HL-60 (cell line): ENCODE measurements at regions not wholly inside any gene's neighbourhood (a gene's known extent, or its start where the extent isn't known, plus 50 kb on each side); places are given as distances from the start of the nearest gene placed in this dataset.

Source experiments
- DNase-seq, 2 experiments: peaks; one replicate each; pipeline ENCODE4 v3.0.0-alpha.2; 2010 to 2020; ENCODE audit warnings: low read depth in 1 of 2, low spot score in 1 of 2
- H3K27ac ChIP-seq: fragments of 250-450 bp; sonication (Bioruptor Pico); replicated peaks from 2 replicates; pipeline ENCODE4 v1.5.1; 2020; ENCODE audit warnings: mild to moderate bottlenecking, moderate library complexity
- H3K27me3 ChIP-seq: fragments of 250-450 bp; sonication (Bioruptor Pico); 2 replicates; pipeline ENCODE4 v1.5.1; 2021; ENCODE audit warnings: mild to moderate bottlenecking, moderate library complexity; ENCODE audit not compliant: insufficient read depth, poor library complexity, severe bottlenecking
- H3K4me3 ChIP-seq: replicated peaks from 2 replicates; pipeline ENCODE4 v1.5.1; 2011; ENCODE audit warnings: mild to moderate bottlenecking, control low read depth, low read length; ENCODE audit not compliant: insufficient read depth
- GABPA ChIP-seq: IDR thresholded peaks from 2 replicates; pipeline ENCODE4 v1.6.1; 2012; ENCODE audit warnings: low read depth
- POLR2AphosphoS5 ChIP-seq: IDR thresholded peaks from 2 replicates; pipeline ENCODE4 v1.6.1; 2012; ENCODE audit warnings: low read depth
- SPI1 ChIP-seq: IDR thresholded peaks from 2 replicates; pipeline ENCODE4 v1.6.1; 2012; ENCODE audit warnings: low read depth, mild to moderate bottlenecking, borderline replicate concordance
- TF ChIP-seq, protein P1 (sequence below): IDR thresholded peaks from 2 replicates; pipeline ENCODE4 v1.6.1; 2012; ENCODE audit warnings: low read depth; ENCODE audit not compliant: insufficient replicate concordance
- TF ChIP-seq, protein P2 (sequence below): IDR thresholded peaks from one replicate; pipeline ENCODE4 v1.5.1; 2011; ENCODE audit warnings: low read length, control low read depth, inconsistent platforms; ENCODE audit not compliant: insufficient read depth

DNA sequence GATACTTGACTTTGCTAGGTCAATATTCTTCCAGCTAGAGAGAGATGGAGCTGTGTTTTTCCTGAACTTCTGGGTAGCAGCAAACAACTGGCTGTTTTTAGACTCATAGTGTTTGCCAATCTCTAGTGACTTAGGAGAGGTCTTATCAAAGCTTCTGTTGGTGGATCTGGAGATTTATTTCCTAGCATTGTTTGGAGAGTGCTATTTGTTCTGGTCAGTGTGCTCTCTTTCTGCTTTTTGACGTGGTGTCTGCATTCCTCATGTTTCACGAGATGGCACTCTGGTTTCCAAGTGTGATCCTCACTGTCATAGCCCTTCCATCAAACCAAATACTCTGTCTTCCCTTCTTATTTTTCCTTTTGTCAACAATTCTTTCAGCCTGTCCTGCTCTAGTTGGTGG lies 88.6 kb upstream of the DAZL start:
- TF ChIP-seq POLR2AphosphoS5 (no peak), GABPA (no peak), SPI1 (no peak)
- TF ChIP-seq, protein P1, sequence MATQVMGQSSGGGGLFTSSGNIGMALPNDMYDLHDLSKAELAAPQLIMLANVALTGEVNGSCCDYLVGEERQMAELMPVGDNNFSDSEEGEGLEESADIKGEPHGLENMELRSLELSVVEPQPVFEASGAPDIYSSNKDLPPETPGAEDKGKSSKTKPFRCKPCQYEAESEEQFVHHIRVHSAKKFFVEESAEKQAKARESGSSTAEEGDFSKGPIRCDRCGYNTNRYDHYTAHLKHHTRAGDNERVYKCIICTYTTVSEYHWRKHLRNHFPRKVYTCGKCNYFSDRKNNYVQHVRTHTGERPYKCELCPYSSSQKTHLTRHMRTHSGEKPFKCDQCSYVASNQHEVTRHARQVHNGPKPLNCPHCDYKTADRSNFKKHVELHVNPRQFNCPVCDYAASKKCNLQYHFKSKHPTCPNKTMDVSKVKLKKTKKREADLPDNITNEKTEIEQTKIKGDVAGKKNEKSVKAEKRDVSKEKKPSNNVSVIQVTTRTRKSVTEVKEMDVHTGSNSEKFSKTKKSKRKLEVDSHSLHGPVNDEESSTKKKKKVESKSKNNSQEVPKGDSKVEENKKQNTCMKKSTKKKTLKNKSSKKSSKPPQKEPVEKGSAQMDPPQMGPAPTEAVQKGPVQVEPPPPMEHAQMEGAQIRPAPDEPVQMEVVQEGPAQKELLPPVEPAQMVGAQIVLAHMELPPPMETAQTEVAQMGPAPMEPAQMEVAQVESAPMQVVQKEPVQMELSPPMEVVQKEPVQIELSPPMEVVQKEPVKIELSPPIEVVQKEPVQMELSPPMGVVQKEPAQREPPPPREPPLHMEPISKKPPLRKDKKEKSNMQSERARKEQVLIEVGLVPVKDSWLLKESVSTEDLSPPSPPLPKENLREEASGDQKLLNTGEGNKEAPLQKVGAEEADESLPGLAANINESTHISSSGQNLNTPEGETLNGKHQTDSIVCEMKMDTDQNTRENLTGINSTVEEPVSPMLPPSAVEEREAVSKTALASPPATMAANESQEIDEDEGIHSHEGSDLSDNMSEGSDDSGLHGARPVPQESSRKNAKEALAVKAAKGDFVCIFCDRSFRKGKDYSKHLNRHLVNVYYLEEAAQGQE: no peak
- TF ChIP-seq, protein P2, sequence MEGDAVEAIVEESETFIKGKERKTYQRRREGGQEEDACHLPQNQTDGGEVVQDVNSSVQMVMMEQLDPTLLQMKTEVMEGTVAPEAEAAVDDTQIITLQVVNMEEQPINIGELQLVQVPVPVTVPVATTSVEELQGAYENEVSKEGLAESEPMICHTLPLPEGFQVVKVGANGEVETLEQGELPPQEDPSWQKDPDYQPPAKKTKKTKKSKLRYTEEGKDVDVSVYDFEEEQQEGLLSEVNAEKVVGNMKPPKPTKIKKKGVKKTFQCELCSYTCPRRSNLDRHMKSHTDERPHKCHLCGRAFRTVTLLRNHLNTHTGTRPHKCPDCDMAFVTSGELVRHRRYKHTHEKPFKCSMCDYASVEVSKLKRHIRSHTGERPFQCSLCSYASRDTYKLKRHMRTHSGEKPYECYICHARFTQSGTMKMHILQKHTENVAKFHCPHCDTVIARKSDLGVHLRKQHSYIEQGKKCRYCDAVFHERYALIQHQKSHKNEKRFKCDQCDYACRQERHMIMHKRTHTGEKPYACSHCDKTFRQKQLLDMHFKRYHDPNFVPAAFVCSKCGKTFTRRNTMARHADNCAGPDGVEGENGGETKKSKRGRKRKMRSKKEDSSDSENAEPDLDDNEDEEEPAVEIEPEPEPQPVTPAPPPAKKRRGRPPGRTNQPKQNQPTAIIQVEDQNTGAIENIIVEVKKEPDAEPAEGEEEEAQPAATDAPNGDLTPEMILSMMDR: no peak
- Histone ChIP-seq H3K27ac (no peak overlapping the region), H3K4me3 (no peak overlapping the region), H3K27me3 (no peaks in the 10 kb centered on the region)
- no peak for DNase-seq

DNA sequence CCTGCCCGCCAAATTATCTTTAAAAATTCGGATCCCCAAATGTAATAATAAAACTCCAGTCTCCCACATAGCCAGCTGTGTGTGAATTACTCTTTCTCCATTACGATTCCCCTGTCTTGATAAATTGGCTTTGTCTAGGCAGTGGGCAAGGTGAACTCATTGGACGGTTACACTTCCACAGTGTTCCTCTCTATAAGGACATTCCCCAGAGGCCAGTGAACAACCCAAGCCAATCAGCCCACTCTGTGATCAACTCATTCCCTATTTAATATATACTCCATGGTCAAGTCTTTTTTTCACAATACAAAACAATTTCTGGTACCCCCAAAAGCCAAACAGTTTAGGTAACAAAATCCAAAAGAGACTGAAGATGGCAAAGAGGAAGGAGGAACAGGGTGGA lies 90.5 kb upstream of the DAZL start:
- Histone ChIP-seq H3K4me3 (no peak overlapping the region), H3K27me3 (no peaks in the 10 kb centered on the region), H3K27ac (no peak overlapping the region)
- DNase-seq: no peak
- no peak for TF ChIP-seq POLR2AphosphoS5
- TF ChIP-seq SPI1: no peak
- TF ChIP-seq, protein P2: no peak
- TF ChIP-seq, protein P1: no peak
- no peak for TF ChIP-seq GABPA

DNA sequence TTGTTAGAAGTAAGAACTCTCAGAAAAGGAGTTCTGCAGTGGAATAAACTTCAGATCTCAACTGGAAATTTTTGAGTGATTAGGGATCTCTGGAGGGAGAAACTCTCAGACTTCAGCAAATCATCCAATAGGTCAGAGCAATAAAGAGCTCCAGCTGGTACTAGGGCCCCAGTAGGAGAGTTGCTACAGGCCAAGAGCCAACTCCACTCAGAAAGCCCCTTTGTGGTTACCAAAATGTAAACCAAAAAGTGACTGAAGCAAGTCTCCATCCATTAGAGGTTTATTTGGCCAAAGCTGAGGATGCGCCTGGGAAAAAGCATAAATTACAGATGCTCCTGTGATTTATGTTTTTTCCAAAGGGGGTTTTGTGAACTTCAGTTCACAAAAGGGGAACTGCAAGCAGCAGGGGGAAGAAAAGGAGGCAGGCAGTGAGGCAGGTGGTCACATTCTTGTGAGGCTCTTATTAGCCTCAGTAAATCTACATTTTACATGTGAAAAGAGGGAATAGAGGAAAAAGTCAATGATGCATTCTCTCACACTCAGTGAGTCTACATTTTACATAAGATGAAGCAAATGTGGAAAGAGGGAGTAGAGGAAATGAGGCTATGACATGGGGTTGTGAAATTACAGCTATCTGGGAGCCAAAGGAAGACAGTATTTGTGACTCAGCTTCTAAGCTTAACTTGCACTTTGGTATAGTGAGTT lies 92.4 kb upstream of the DAZL start:
- no peaks in the 10 kb centered on the region for H3K27me3 ChIP-seq
- peak in 1 of 2 experiments; percentile 27 for DNase-seq
- TF ChIP-seq, protein P2: no peak
- no peak for TF ChIP-seq GABPA
- TF ChIP-seq, protein P1: no peak
- TF ChIP-seq SPI1: peak; percentile 87
- no peak for TF ChIP-seq POLR2AphosphoS5
- no peak overlapping the region for H3K4me3 ChIP-seq
- H3K27ac ChIP-seq: no peak overlapping the region
